ENCODE measurements at regions not wholly inside any gene's neighbourhood (a gene's known extent, or its start where the extent isn't known, plus 50 kb on each side); places are given as distances from the start of the nearest gene placed in this dataset.

GRCh38 chr21:27462726-27463125, 495.8 kb upstream of the ADAMTS5 start:
- Histone ChIP-seq H3K36me3 (ENCODE audit: control insufficient read depth in 2 of 3, insufficient read depth in 3 of 3, low read length in 3 of 3) (no peaks in the 10 kb centered on the region), H3K9me3 (ENCODE audit: control insufficient read depth in 2 of 3, low read length in 3 of 3) (no peaks in the 10 kb centered on the region), H3K27me3 (ENCODE audit: control insufficient read depth in 2 of 2, insufficient read depth in 2 of 2, low read length in 2 of 2) (no peaks in the 10 kb centered on the region), H3K4me1 (ENCODE audit: control insufficient read depth in 2 of 2, insufficient read depth in 2 of 2, low read length in 2 of 2) (no peaks in the 10 kb centered on the region), H3K4me3 (ENCODE audit: low read length) (no peak overlapping the region), H3K27ac (ENCODE audit: low read depth, low read length) (no peak overlapping the region)
- ChIA-PET POLR2A (no interaction called here), CTCF (no interaction called here)
- H3K9me3 Mint-ChIP-seq, result peaks cover 0 to 2% (median 0%) of the 10 kb centered on the region in 11 donors
- no peak overlapping the region for H3K4me3 Mint-ChIP-seq
- no peak for ATAC-seq
- H3K27ac Mint-ChIP-seq, result no peak overlapping the region
- no peaks in the 10 kb centered on the region for H3K27me3 Mint-ChIP-seq
- intact Hi-C loops (cut with micrococcal nuclease), result no loop called here
- no peak for DNase-seq
- no peaks in the 10 kb centered on the region for H3K4me1 Mint-ChIP-seq
- H3K36me3 Mint-ChIP-seq, result no peaks in the 10 kb centered on the region

- H3K27me3 ChIP-seq (ENCODE audit: control insufficient read depth in 2 of 2, insufficient read depth in 2 of 2, low read length in 2 of 2), result no peaks in the 10 kb centered on the region
- Mint-ChIP-seq H3K4me3 (no peak overlapping the region), H3K27me3 (no peaks in the 10 kb centered on the region), H3K4me1 (no peaks in the 10 kb centered on the region), H3K27ac (no peak overlapping the region), H3K36me3 (no peaks in the 10 kb centered on the region), H3K9me3 (peaks cover 0 to 7% (median 0%) of the 10 kb centered on the region in 11 donors)
- no peaks in the 10 kb centered on the region for H3K4me1 ChIP-seq (ENCODE audit: control insufficient read depth in 2 of 2, insufficient read depth in 2 of 2, low read length in 2 of 2)
- DNase-seq (no peak), ATAC-seq (no peak)
- H3K9me3 ChIP-seq (ENCODE audit: control insufficient read depth in 2 of 3, low read length in 3 of 3), result no peaks in the 10 kb centered on the region
- intact Hi-C loops (cut with micrococcal nuclease), result no loop called here
- no peak overlapping the region for H3K27ac ChIP-seq (ENCODE audit: low read depth, low read length)
- ChIA-PET POLR2A (no interaction called here), CTCF (no interaction called here)
- no peak overlapping the region for H3K4me3 ChIP-seq (ENCODE audit: low read length)
- H3K36me3 ChIP-seq (ENCODE audit: control insufficient read depth in 2 of 3, insufficient read depth in 3 of 3, low read length in 3 of 3), result no peaks in the 10 kb centered on the region
These were observed 487.3 kb upstream of the ADAMTS5 start for GRCh38 chr21:27454234-27454633.

- CTCF ChIA-PET, result no interaction called here
- ATAC-seq, result no peak
These were observed 484.2 kb upstream of the ADAMTS5 start for GRCh38 chr21:27451116-27451515.

GRCh38 chr21:27450216-27450615, 483.3 kb upstream of the ADAMTS5 start:
- ChIA-PET POLR2A (no interaction called here), CTCF (no interaction called here)
- no peak for DNase-seq
- Mint-ChIP-seq H3K9me3 (peaks cover 0 to 17% (median 4%) of the 10 kb centered on the region in 11 donors), H3K27me3 (no peaks in the 10 kb centered on the region), H3K36me3 (no peaks in the 10 kb centered on the region), H3K4me1 (no peaks in the 10 kb centered on the region), H3K4me3 (no peak overlapping the region), H3K27ac (no peak overlapping the region)
- H3K9me3 ChIP-seq (ENCODE audit: control insufficient read depth in 2 of 3, low read length in 3 of 3), result no peaks in the 10 kb centered on the region
- ATAC-seq, result no peak
- H3K4me1 ChIP-seq (ENCODE audit: control insufficient read depth in 2 of 2, insufficient read depth in 2 of 2, low read length in 2 of 2), result no peaks in the 10 kb centered on the region
- no peaks in the 10 kb centered on the region for H3K36me3 ChIP-seq (ENCODE audit: control insufficient read depth in 2 of 3, insufficient read depth in 3 of 3, low read length in 3 of 3)
- H3K4me3 ChIP-seq (ENCODE audit: low read length), result no peak overlapping the region
- no peaks in the 10 kb centered on the region for H3K27me3 ChIP-seq (ENCODE audit: control insufficient read depth in 2 of 2, insufficient read depth in 2 of 2, low read length in 2 of 2)
- intact Hi-C loops (cut with micrococcal nuclease), result no loop called here
- H3K27ac ChIP-seq (ENCODE audit: low read depth, low read length), result no peak overlapping the region

More at GRCh38 chr21:27451116-27451515, 484.2 kb upstream of the ADAMTS5 start:
- Histone ChIP-seq H3K4me1 (ENCODE audit: control insufficient read depth in 2 of 2, insufficient read depth in 2 of 2, low read length in 2 of 2) (no peaks in the 10 kb centered on the region), H3K27ac (ENCODE audit: low read depth, low read length) (no peak overlapping the region), H3K27me3 (ENCODE audit: control insufficient read depth in 2 of 2, insufficient read depth in 2 of 2, low read length in 2 of 2) (no peaks in the 10 kb centered on the region), H3K9me3 (ENCODE audit: control insufficient read depth in 2 of 3, low read length in 3 of 3) (no peaks in the 10 kb centered on the region), H3K4me3 (ENCODE audit: low read length) (no peak overlapping the region), H3K36me3 (ENCODE audit: control insufficient read depth in 2 of 3, insufficient read depth in 3 of 3, low read length in 3 of 3) (no peaks in the 10 kb centered on the region)
- Mint-ChIP-seq H3K27me3 (no peaks in the 10 kb centered on the region), H3K36me3 (no peaks in the 10 kb centered on the region), H3K4me1 (no peaks in the 10 kb centered on the region), H3K27ac (no peak overlapping the region), H3K4me3 (no peak overlapping the region), H3K9me3 (peaks cover 0 to 12% (median 2%) of the 10 kb centered on the region in 11 donors)
- no peak for DNase-seq
- intact Hi-C loops (cut with micrococcal nuclease), result no loop called here
- POLR2A ChIA-PET, result no interaction called here

GRCh38 chr21:27448960-27449359, 482.1 kb upstream of the ADAMTS5 start:
- ChIA-PET POLR2A (no interaction called here), CTCF (no interaction called here)
- H3K27me3 Mint-ChIP-seq, result no peaks in the 10 kb centered on the region

GRCh38 chr21:27447843-27448242, 481.0 kb upstream of the ADAMTS5 start:
- Histone ChIP-seq H3K9me3 (ENCODE audit: control insufficient read depth in 2 of 3, low read length in 3 of 3) (no peaks in the 10 kb centered on the region), H3K27me3 (ENCODE audit: control insufficient read depth in 2 of 2, insufficient read depth in 2 of 2, low read length in 2 of 2) (no peaks in the 10 kb centered on the region), H3K4me3 (ENCODE audit: low read length) (no peak overlapping the region), H3K27ac (ENCODE audit: low read depth, low read length) (no peak overlapping the region), H3K4me1 (ENCODE audit: control insufficient read depth in 2 of 2, insufficient read depth in 2 of 2, low read length in 2 of 2) (no peaks in the 10 kb centered on the region), H3K36me3 (ENCODE audit: control insufficient read depth in 2 of 3, insufficient read depth in 3 of 3, low read length in 3 of 3) (no peaks in the 10 kb centered on the region)
- ATAC-seq (no peak), DNase-seq (no peak)
- Mint-ChIP-seq H3K4me1 (no peaks in the 10 kb centered on the region), H3K36me3 (peaks cover 0 to 4% (median 0%) of the 10 kb centered on the region in 5 donors), H3K9me3 (peaks cover 4 to 27% (median 9%) of the 10 kb centered on the region in 11 donors), H3K4me3 (no peak overlapping the region), H3K27ac (no peak overlapping the region), H3K27me3 (no peaks in the 10 kb centered on the region)
- ChIA-PET CTCF (no interaction called here), POLR2A (no interaction called here)
- intact Hi-C loops (cut with micrococcal nuclease), result no loop called here

More at GRCh38 chr21:27448960-27449359, 482.1 kb upstream of the ADAMTS5 start:
- Histone ChIP-seq H3K9me3 (ENCODE audit: control insufficient read depth in 2 of 3, low read length in 3 of 3) (no peaks in the 10 kb centered on the region), H3K4me3 (ENCODE audit: low read length) (no peak overlapping the region), H3K27ac (ENCODE audit: low read depth, low read length) (no peak overlapping the region), H3K27me3 (ENCODE audit: control insufficient read depth in 2 of 2, insufficient read depth in 2 of 2, low read length in 2 of 2) (no peaks in the 10 kb centered on the region), H3K4me1 (ENCODE audit: control insufficient read depth in 2 of 2, insufficient read depth in 2 of 2, low read length in 2 of 2) (no peaks in the 10 kb centered on the region), H3K36me3 (ENCODE audit: control insufficient read depth in 2 of 3, insufficient read depth in 3 of 3, low read length in 3 of 3) (no peaks in the 10 kb centered on the region)
- DNase-seq, result no peak
- Mint-ChIP-seq H3K4me3 (no peak overlapping the region), H3K9me3 (peaks cover 2 to 21% (median 6%) of the 10 kb centered on the region in 11 donors), H3K27ac (no peak overlapping the region), H3K4me1 (no peaks in the 10 kb centered on the region), H3K36me3 (no peaks in the 10 kb centered on the region)
- no peak for ATAC-seq
- intact Hi-C loops (cut with micrococcal nuclease), result no loop called here

- H3K4me1 Mint-ChIP-seq, result no peaks in the 10 kb centered on the region
- Histone ChIP-seq H3K27me3 (ENCODE audit: control insufficient read depth in 2 of 2, insufficient read depth in 2 of 2, low read length in 2 of 2) (no peaks in the 10 kb centered on the region), H3K4me3 (ENCODE audit: low read length) (no peak overlapping the region), H3K27ac (ENCODE audit: low read depth, low read length) (no peak overlapping the region), H3K36me3 (ENCODE audit: control insufficient read depth in 2 of 3, insufficient read depth in 3 of 3, low read length in 3 of 3) (no peaks in the 10 kb centered on the region), H3K4me1 (ENCODE audit: control insufficient read depth in 2 of 2, insufficient read depth in 2 of 2, low read length in 2 of 2) (no peaks in the 10 kb centered on the region), H3K9me3 (ENCODE audit: control insufficient read depth in 2 of 3, low read length in 3 of 3) (no peaks in the 10 kb centered on the region)
- intact Hi-C loops (cut with micrococcal nuclease), result no loop called here
- POLR2A ChIA-PET, result no interaction called here
- DNase-seq, result no peak
- CTCF ChIA-PET, result no interaction called here
- H3K4me3 Mint-ChIP-seq, result no peak overlapping the region
- peaks cover 0 to 14% (median 4%) of the 10 kb centered on the region in 11 donors for H3K9me3 Mint-ChIP-seq
- no peak overlapping the region for H3K27ac Mint-ChIP-seq
- no peaks in the 10 kb centered on the region for H3K27me3 Mint-ChIP-seq
- no peak for ATAC-seq
- no peaks in the 10 kb centered on the region for H3K36me3 Mint-ChIP-seq
These were observed 462.9 kb upstream of the ADAMTS5 start for GRCh38 chr21:27429710-27430341.
